ENCODE measurements at regions not wholly inside any gene's neighbourhood (a gene's known extent, or its start where the extent isn't known, plus 50 kb on each side); places are given as distances from the start of the nearest gene placed in this dataset.

DNA sequence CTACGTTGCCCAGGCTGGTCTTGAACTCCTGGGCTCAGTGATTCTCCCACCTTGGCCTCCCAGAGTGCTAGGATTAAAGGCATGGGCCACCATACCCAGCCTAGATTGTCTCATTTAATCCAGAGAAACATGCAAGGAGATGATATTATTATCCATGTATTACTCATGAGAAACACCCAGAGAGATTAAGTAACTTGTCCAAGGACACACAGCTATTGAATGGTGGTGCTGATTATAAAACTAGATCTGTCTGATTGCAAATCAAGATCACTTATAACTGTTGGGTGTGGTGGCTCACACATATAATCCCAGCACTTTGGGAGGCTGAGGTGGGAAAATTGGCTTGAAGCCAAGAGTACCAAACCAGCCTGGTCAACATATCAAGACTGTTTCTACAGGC is 94.4 kb upstream of the ZNF217 start:
- no CpG with 5 or more reads among the region's 1 CpG for WGBS, 2 experiments (ENCODE audit: extremely low coverage in 2 of 2, insufficient read length in 1 of 2)
- Histone ChIP-seq H4K8ac (ENCODE audit: low read depth in 2 of 2, low read length in 2 of 2) (no peak overlapping the region), H2AFZ (replicated peaks; ENCODE audit: low read length, poor library complexity) (no peak overlapping the region), H2BK15ac (ENCODE audit: low read depth, low read length) (no peak overlapping the region), H4K5ac (ENCODE audit: low read depth, low read length) (no peak overlapping the region), H3K36me3 (ENCODE audit: control insufficient read depth, insufficient read depth, low read length) (no peaks in the 10 kb centered on the region), H3K4me3 (ENCODE audit: insufficient read depth, low read depth, low read length) (no peak overlapping the region), H2BK20ac (ENCODE audit: low read depth, low read length) (no peak overlapping the region), H3K9ac (ENCODE audit: low read depth, low read length) (no peak overlapping the region), H2BK5ac (ENCODE audit: low read depth, low read length, poor library complexity, severe bottlenecking) (no peak overlapping the region), H3K9me1 (ENCODE audit: insufficient read depth, low read length) (peaks cover 3% of the 10 kb centered on the region; the same call in 1 of the 2 replicates), H3K79me1 (ENCODE audit: low read depth in 1 of 2, low read length in 2 of 2) (no peaks in the 10 kb centered on the region), H3K23ac (ENCODE audit: low read depth, low read length) (no peak overlapping the region), H3K4ac (ENCODE audit: low read depth, low read length) (no peak overlapping the region), H3K14ac (replicated peaks; ENCODE audit: low read depth, low read length) (no peak overlapping the region), H3K18ac (ENCODE audit: low read depth, low read length) (no peak overlapping the region), H2BK120ac (ENCODE audit: low read depth, low read length) (no peak overlapping the region), H3K27me3 (ENCODE audit: control insufficient read depth, insufficient read depth, low read length) (no peaks in the 10 kb centered on the region), H2AK9ac (replicated peaks; ENCODE audit: low read depth, low read length, poor library complexity) (no peak overlapping the region), H3K9me3 (ENCODE audit: control insufficient read depth, insufficient read depth, low read length) (no peaks in the 10 kb centered on the region), H4K91ac (ENCODE audit: insufficient read depth, low read depth, low read length) (no peak overlapping the region), H3K4me1 (ENCODE audit: control insufficient read depth, insufficient read depth, low read length) (peaks cover 3% of the 10 kb centered on the region; the same call in 1 of the 2 replicates), H3K27ac (ENCODE audit: insufficient read depth, low read length) (no peak overlapping the region), H3K56ac (ENCODE audit: extremely low read depth, insufficient read depth, low read length) (no peak overlapping the region), H2AK5ac (ENCODE audit: low read depth, low read length) (no peak overlapping the region), H4K20me1 (ENCODE audit: insufficient read depth, low read length) (no peaks in the 10 kb centered on the region), H3K4me2 (ENCODE audit: low read depth, low read length) (no peak overlapping the region)
- ATAC-seq (ENCODE audit: low read depth) (no peak), DNase-seq (no peak)
- POLR2A ChIA-PET (ENCODE audit: unreplicated experiment), result no interaction called here
- CTCF ChIA-PET, result no interaction called here
- dilution Hi-C loops (cut with HindIII; ENCODE audit: low sequenced_read_pairs, unreplicated experiment) (no loop called here), in situ Hi-C loops (cut with MboI; ENCODE audit: low sequenced_read_pairs) (no loop called here), intact Hi-C loops (cut with micrococcal nuclease) (no loop called here)
- BruUV-seq (replicated peaks), result no TSS peak
- TF ChIP-seq, protein P1, sequence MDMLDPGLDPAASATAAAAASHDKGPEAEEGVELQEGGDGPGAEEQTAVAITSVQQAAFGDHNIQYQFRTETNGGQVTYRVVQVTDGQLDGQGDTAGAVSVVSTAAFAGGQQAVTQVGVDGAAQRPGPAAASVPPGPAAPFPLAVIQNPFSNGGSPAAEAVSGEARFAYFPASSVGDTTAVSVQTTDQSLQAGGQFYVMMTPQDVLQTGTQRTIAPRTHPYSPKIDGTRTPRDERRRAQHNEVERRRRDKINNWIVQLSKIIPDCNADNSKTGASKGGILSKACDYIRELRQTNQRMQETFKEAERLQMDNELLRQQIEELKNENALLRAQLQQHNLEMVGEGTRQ (IDR thresholded peaks at IDR 0.05; ENCODE audit: low read depth, low read length), result no peak

Measured in IMR-90 (cell line).